HUDEP-2 (cell line): ENCODE measurements at regions not wholly inside any gene's neighbourhood (a gene's known extent, or its start where the extent isn't known, plus 50 kb on each side); places are given as distances from the start of the nearest gene placed in this dataset.
"Not testable (repeated sequence)": the region's sequence is repeated elsewhere in the genome, so short reads cannot be mapped to it uniquely, and the experiment has no call there.

Experiments
- DNase-seq, 76 experiments: peaks; one replicate each; lab custom pipeline; 2025; ENCODE audit not compliant: unreplicated experiment in 76 of 76; lab: John Stamatoyannopoulos, UW

DNA sequence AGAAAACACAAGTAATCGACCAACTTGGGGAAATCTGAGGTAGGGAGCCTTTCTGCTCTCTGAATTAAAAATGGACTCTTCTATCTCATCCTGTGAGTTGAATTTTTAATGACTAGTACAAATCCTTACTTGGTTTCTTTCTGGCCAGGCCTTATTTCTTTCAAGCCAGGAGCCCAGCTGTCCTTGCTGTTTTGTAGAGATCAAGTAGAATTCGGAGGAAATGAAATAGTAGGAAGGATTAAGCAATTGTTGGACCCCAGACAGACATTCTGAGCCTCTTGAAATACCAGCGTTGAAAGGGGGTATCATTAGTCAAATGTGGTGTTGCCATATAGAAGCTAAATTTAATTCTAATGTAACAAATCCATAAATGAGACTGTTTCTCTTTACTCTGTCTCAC lies 53.7 kb upstream of the SMIM15 start:
- no peak for DNase-seq

DNA sequence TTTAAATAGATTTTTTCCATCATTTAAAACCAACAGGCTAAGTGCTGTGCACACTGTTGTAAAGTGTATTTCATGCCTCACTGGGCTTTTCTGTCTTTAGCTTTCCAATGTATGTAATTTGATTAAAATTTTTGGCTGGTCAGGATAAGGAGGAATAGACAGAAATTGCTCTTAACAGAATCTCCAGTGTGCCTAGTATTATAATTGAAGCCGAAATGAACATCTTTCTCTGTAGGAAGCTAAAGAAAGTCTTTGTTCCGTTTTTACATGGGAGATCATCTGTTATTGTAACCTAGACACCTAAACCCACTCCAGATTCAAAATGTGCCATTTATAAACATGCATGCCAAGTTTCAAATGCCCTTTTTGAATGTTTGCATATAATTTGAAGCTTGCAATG lies 54.5 kb upstream of the SMIM15 start:
- no peak for DNase-seq

DNA sequence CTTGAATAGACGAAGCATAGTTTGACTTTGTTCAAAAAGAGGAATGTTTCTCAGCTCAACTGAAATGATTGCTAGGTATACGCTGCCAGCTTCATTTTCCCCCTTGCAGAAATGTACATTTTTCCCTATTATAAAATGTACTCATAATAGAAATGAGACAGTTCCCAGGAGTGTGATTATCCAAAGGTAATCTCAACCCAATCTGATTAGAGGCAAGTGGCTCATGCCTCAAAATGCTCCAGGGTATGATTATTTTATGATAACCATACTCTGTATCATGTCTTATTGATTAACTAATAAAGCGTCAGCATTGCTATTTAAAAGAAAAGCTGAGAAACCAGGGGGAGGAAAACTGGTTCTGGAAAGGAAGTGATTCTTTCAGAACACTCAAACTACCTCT lies 54.9 kb upstream of the SMIM15 start:
- no peak for DNase-seq

DNA sequence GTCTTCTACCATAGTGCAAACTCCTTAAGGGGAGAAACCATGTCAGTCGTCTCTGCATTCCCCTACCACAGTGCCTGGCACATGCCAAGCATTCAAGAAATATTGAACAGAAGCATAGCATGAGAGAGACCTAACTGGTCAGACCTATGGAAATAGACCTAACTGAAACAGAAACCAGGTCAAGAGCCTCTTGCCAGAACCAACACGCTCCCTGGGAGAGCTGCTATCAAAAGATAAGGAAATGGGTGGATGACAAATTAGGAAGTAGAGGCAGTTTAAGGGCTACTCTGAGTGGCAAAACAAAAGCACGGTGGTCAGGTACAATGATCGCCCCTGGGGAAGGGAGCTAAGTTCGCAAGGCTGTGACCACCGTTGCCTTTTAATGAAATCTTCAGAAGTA lies 66.0 kb upstream of the SMIM15 start:
- DNase-seq: peak in 1 of 76 experiments; percentile 2

DNA sequence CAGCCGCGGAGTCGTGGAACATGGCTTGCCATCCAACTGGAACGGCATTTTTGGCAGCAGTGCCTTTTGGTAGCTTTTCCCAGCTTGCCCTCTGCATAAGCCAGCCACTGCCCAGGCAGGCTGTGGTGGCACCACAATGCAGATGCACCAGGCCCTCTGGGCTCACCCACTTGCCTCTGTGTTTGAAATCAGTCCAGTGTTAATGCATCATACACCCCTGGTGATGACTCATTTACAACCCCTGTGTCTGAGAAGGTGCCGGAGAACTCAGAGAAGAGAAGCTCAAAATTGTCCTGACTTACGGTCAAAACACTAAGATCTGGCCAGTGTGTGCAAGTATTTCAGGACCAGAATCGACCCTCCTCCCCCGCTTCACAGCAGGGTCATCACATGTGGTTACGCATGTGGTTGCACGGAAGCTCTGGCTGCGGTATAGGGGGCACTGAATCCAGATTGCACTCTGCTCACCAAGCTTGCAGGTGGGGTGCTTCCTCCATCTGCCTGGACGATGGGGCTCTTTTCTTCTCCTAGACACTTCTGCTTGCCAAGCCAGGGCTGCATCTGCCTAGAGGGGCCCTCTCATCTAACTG lies 66.5 kb upstream of the SMIM15 start:
- DNase-seq: peak in 1 of 76 experiments; percentile 2

DNA sequence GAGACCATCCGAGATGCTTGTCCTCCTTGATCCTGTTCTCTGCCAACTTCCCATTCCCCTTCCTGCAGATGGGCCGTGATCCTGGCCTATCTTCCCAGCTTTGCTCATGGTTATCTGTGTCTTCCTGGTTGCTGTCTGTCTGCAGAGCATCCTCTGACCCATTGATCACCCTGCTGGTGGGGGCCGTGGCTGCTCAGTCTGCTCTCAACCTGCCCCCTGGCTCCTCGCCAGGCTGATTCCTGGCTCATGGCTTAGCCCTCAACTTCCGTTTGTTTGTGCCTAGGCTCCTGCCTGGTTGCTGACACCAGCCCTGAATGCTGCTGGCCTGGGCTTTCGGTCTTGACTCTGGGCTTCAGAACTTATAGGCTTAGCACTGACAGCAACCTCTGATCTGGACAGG lies 67.1 kb upstream of the SMIM15 start:
- DNase-seq: peak in 1 of 76 experiments; percentile 9

DNA sequence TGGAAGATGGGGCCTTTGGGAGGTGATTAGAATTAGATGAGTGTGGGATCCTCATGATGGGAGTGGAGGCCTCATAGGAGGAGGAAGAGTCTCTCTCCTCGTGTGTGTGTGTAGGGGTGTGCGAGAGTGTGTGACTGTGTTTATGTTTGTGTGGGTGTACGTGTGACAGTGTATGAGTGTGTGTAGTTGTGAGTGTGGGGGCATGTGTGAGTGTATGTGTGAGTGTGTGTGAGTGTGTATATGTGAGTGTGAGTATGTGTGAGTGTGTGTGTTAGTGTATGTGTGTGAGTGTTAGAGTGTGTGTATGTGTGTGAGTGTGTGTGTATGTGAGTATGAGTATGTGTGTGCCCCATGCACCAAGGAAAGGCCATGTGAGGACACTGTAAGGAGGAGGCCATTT lies 68.2 kb upstream of the SMIM15 start:
- DNase-seq: no peak

DNA sequence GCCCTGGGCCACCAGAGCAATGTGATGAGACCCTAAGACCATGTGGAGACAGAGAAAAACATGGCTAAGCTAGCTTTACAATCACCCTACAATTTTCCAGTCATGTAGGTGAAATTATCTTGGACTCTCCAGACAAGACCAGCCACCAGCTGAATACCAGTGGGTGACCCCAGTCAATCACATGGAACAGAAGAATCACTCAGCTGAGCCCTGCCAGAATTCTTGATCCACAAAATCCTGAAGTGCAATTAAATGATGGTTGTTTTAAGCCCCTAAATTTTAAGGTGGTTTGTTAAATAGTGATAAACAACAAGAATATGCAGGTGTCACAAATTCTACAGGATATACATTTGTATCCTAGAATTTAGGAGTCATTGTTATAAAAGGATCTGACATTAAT lies 69.5 kb upstream of the SMIM15 start:
- DNase-seq: no peak

DNA sequence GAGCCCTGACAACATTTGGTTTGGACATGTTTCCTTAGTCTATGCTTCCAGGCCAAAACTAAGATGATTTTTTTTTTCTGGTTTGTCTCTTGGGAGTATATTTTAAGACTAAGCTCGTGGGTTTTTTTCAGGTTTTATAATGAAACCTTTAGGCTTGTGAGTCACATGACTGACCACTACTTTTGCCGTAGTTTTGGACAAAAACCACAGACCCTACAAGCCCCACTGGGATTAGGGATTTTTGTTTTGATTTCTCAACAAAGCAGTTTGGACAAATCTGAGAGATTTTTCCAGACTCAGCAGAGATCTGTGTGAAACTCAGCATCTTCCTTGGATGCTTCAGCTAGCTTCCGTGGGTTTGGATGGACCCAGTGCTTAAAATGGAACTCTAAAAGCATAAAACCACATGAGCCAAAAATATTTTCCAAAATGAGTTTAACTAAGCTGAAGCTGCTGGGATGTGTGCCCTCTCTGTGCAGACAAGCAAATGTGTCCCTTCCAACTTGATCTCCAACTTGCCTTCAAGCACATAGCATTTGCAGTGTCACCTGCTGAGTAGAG lies 70.3 kb upstream of the SMIM15 start:
- no peak for DNase-seq

DNA sequence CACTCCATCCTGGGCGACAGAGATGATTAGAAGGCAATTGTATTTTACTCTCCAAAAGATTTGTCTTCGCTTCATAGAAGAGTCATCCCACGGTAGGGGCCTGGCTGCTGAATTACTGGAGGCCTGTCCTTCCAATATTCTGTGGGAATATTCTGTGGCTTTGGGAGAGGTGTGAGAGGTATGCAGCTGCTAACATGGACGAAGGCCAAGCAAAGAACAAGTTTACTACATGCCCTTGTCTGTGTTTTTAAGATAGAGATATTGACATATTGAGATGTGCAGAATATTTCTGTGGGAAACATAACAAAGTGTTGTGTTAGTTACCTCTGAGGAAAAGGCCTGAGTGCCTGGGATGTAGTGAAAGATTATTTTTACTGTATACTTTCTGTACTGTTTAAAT lies 71.8 kb upstream of the SMIM15 start:
- DNase-seq: no peak

DNA sequence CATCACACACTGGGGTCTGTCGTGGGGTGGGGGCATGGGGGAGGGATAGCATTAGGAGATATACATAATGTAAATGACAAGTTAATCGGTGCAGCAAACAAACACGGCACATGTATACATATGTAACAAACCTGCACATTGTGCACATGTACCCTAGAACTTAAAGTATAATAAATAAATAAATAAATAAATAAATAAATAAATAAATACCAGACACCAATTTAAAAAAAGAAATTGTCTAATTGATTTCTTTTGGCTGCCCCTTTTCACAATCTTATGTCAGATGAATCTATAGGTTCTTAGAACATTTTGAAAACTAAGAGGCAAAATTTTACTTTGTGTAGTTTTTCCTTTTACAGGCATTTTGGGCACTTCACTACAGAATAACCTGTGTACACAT lies 74.4 kb upstream of the SMIM15 start:
- DNase-seq: not testable (repeated sequence)

DNA sequence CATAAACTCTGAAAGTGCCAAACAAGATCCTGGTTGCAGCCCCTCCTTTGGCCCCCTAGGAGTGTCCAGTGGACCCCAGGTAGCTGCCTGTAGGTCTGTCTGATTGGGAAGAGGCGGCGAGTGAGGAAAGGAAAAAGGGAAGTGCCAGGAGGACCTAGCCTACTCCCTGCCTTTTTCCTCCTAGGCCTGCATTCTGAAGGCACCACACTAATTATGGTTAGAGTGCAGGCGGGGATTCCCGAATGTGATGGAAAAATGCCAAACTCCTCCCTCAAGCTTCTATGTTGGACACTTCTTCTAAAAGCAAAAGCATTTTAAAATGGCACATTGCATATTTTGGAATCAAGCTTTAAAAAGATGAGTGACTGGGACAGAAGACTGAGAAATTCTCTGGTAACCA lies 83.2 kb upstream of the SMIM15 start:
- DNase-seq: no peak

DNA sequence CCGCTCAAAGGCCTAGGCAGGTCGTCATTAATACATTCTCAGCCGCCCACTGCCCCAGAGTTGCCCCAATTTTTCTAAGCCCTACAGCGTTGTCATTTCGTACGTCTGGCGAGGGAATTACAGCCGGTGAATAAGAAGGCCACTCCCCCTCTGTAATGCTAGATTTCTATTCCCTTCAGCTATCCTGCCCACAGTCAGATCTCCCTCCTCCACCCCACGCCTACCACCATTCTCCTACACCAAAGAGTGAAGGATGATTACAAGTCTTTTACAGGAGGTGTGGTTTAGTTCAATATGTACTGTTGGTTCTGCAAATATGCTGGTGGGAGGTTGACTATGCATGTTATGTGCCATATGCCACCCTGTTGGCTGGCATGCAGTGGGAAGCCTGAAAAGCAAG lies 83.7 kb upstream of the SMIM15 start:
- no peak for DNase-seq

DNA sequence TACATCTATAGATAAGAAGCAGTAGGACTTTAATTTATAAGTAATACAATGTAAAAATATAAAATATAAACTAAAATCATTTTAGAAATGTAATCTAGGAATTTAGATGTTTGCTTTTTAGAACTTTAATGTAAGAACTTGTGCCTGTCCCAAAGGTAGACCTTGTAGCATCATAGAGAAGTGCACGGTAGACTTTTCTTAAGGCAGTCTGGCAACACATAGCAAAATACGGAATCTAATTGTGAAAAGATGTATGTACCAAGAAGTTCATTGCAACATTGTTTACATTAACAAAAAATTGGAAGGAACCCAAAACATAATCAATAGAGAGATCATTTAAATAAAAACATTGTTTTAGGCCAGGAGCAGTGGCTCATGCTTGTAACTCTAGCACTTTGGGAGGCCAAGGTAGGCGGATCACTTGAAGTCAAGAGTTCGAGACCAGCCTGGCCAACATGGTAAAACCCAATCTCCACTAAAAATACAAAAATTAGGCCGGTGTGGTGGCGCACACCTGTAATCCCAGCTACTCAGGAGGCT lies 84.6 kb upstream of the SMIM15 start:
- no peak for DNase-seq

DNA sequence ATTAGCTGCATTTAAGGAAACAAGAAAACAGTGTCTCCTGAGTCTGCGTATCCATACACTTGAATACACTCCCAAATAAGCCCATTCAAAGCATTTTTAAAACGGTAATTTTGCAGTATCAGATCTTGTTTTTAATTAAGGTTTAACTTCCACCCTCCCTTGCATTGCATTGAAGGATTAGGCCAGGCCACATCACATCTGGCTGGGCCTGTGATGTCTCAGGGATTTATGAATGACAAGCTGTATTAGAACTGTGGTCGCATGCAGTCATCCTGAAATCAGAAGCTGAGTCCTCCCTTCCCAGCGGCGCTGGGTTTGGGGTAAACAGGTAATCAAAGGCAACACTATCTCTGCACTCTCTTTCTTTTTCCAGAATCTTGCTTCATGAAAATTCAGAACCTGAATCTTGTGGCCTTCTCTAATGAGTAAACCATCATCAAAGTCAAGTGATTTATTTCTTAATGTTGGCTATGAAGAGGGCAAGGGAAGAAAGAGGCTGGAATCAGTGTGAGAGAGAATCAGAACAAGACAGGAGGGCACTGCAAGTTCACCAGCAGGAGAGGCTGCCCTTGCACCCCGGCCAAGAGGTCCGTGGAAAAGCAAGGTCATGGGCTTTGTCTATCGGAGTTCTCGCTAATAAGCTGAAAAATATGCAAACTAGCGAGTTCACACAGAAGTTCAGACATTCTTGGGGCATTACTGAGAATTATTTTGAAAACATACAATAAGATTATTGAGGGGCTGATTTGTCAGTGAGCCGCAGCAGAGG lies 80.0 kb upstream of the ZSWIM6 start:
- no peak for DNase-seq

DNA sequence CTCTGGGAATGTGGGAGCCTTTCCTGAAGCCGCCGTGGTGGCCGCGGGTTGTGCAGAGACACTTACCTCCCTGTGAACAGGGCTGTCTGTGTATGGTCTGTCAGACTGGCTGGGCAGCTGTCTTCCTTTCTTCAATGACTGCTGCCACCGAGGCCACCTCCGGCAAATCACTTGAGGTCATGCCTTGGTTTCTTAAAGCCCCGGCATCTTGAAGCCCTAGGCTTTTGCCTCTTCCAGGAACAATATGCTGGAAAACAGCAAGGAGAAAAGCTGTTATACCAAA lies 79.5 kb upstream of the ZSWIM6 start:
- DNase-seq: no peak

DNA sequence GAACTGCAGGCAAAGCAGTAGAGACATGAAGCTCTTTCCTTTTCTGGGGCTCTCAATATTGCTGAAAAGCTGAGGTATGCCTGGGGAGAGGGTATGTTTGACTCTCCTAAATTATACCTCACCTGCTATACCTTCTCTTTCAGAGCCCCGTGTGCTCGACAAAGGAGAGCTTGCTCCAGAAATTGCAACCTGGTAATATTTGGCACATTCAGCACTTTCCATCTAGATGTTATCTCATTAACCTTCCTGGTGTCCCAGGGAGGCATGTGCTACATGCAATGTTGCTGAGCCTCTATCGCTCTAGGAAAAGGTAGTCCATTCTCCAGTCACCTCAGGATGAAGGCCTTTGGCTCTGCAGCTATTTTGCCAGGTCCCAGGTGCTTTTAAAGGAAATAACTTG lies 78.5 kb upstream of the ZSWIM6 start:
- no peak for DNase-seq

DNA sequence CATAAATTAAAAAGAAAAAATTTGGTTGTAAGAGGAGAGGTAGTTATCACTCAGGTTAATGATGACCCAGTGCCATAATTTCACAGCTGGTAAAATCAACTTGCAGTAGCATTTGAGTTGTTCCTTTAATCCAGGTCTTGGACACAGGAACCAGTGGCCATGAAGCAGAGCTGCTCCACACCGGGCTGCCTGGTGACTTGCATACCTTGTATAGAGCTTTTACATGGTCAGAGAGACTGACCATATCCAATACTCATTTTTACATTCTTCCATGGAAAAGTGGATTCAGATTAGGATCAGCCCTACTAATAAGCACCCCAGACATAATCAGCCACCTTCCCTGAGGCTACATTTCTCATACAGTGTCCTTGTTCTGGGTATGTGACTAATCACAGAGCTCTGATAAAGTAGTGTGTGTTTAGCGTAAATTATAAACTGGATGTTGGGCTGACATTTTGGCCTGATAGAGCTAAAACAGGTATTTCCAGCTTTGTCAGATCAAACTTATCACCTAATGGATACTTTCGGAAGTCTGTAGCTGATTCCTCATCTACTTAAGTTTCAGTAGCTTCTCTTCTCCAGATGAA lies 77.0 kb upstream of the ZSWIM6 start:
- DNase-seq: no peak

DNA sequence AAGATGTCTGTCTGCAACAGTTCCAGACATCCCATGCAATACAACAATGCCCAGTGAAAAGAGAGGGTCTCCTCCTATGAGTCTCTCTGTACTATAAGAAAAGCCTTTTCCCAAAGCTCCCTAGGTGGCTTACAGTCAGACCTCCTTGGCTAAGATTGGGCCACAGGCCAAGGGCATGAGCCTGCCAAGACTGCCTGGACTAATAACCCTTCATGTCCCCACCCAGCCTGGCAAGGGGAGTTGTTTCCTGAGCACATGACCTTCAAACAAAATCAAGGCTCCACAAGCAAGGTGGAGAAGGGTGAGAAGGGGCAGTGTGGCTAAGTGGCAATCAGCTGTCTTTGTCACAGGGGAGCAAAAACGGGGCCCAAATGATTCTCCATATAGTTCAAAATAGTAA lies 75.6 kb upstream of the ZSWIM6 start:
- DNase-seq: no peak

DNA sequence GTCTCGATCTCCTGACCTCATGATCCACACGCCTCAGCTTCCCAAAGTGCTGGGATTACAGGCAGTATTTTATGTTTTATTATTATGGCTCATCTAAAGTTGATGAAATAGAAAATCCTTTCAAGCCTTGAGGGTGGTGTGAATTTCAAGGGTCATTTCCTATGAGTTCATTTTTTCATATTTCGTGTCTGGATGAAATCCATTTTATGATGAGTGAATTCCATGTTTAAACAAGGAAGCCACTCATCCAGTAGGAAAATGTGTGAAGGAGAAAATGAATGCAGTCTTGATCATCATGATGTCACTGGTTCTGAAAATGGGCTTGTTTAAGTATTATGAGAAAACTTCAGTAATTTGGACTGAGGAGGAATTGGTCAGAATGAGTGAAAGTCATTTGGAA lies 74.6 kb upstream of the ZSWIM6 start:
- DNase-seq: no peak

DNA sequence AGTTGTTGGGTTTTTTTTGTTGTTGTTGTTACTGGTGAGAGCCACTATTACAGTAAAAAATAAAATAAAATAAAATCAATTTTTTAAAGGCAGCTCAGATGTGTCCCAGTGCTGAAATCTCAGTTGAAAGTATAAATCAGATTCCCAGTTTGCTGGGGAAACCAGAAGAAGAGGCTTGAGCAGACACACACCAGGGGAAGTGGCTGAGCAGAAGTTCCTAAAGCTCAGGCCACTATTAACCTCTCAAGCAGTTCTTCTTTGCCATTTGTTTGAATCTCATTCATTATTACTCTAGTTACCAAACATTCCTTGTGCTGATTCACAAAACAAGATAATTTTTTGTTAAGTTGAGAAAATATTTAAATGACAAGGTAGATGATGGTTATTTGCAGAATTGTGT lies 70.9 kb upstream of the ZSWIM6 start:
- DNase-seq: no peak

DNA sequence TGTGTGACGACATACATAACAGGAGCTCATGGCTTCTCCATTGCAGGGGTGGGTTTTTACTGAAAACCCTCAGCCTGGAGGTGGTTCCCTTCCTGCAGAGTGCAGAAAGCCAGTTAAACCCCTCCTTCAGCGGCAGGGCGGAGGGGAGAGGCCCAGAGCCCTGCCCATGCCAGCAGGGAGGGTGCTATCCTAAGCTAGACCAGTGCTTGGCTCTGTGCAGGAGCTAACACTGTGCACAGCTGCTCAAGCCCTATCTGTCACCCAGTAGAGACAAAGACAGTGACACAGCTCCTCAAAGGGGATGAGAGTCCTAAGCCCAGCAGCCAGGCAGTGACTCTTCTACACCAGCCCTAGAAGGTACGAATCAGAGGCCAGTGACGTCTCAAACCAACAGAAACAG lies 70.0 kb upstream of the ZSWIM6 start:
- no peak for DNase-seq
